GM18951 (cell line): ENCODE measurements at regions not wholly inside any gene's neighbourhood (a gene's known extent, or its start where the extent isn't known, plus 50 kb on each side); places are given as distances from the start of the nearest gene placed in this dataset.

Experiments
- POLR2A ChIP-seq: IDR thresholded peaks from 4 replicates; pipeline ENCODE4 v1.6.1; 2011; ENCODE audit warnings: mild to moderate bottlenecking; ENCODE audit not compliant: insufficient read length, insufficient read depth; ENCODE audit errors: extremely low read depth
- in situ Hi-C: fragments of 300-500 bp; cut with MboI; formaldehyde crosslinking; loops from one replicate; pipeline ENCODE4 v1.12.0; 2022; ENCODE audit warnings: low sequenced_read_pairs, mixed read lengths, inconsistent platforms; ENCODE audit not compliant: unreplicated experiment

- in situ Hi-C loops: loop anchor here (25.0 kb wide), 1 partner anchor 924 kb away; no protein-coding TSS in a partner anchor
- no peak for TF ChIP-seq POLR2A
Observed at GRCh38 chr11:32161293-32161692, 70.4 kb downstream of the RCN1 start.

GRCh38 chr11:32162351-32162750 lies 71.5 kb downstream of the RCN1 start:
- TF ChIP-seq POLR2A: no peak
- in situ Hi-C loops: loop anchor here (25.0 kb wide), 1 partner anchor 925 kb away; no protein-coding TSS in a partner anchor

DNA sequence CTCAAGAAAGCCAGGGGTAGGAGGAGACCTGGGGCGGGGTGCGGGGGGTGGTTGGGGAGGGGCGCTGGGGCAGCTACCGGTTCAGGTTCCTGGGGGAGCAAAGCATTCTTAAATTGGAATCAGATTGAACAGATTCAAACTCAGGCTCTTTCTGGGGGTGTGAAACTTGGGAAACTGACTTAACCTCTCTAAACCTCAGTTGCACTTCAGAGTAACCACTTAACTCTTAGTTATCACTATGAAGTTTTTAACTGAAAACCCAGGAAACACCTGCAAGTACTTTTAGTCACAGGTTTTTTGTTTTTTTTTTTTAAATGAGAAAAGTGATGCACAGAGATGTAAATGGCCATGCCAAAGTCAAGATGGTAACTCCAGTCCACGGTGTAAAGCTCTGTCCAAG lies 72.0 kb downstream of the RCN1 start:
- no peak for TF ChIP-seq POLR2A
- in situ Hi-C loops: loop anchor here (25.0 kb wide), 1 partner anchor 926 kb away; no protein-coding TSS in a partner anchor

DNA sequence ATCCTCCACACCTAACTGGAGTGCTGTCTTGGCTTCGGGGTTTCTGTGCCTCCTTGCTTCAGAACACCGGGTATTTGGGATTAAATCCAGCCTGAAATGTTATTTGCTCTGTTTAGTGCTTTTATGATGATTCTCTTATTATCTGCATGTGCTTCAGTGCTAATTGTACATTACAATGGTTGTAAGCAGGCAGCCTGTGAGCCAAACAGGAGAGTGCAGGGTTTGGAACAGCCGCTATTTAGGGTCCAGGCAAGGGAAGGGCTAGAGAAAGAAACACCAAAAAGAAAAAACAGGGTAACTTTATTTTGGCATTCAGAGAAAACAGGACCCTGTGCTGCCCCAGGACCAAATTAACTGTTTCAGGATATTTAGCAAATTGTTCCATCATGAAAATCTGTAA lies 72.7 kb downstream of the RCN1 start:
- TF ChIP-seq POLR2A: no peak
- in situ Hi-C loops: loop anchor here (25.0 kb wide), 1 partner anchor 926 kb away; no protein-coding TSS in a partner anchor

- in situ Hi-C loops: loop anchor here (5.0 to 25.0 kb wide), 2 partner anchors 108 to 928 kb away; no protein-coding TSS in a partner anchor
- TF ChIP-seq POLR2A: no peak
Observed at GRCh38 chr11:32164836-32165235, 74.0 kb downstream of the RCN1 start.

GRCh38 chr11:32168924-32169323 lies 78.0 kb downstream of the RCN1 start:
- TF ChIP-seq POLR2A: no peak
- in situ Hi-C loops: loop anchor here (5.0 to 25.0 kb wide), 2 partner anchors 112 to 932 kb away; no protein-coding TSS in a partner anchor

- no peak for TF ChIP-seq POLR2A
- in situ Hi-C loops: loop anchor here (25.0 kb wide), 1 partner anchor 934 kb away; no protein-coding TSS in a partner anchor
Observed at GRCh38 chr11:32171445-32171844, 80.6 kb downstream of the RCN1 start.

- in situ Hi-C loops: loop anchor here (25.0 kb wide), 1 partner anchor 935 kb away; no protein-coding TSS in a partner anchor
- TF ChIP-seq POLR2A: no peak
Observed at GRCh38 chr11:32172041-32172847, 81.4 kb downstream of the RCN1 start.

GRCh38 chr11:32172848-32173834 lies 82.3 kb downstream of the RCN1 start:
- TF ChIP-seq POLR2A: no peak
- in situ Hi-C loops: loop anchor here (25.0 kb wide), 1 partner anchor 936 kb away; no protein-coding TSS in a partner anchor

DNA sequence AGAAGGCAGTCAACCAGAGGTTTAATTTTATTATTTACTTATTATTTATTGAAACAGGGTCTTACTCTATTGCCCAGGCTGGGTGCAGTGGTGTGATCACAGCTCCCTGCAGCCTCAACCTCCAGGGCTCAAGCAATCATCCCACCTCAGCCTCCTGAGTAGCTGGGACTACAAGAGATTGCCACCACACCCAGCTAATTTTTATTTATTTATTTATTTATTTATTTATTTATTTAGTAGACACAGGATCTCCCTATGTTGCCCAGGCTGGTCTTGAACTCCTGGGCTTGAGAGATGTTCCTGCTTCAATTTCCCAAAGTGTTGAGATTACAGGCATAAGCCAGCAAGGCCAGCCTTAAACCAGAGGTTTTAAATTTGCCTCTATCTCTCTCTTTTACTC lies 83.1 kb downstream of the RCN1 start:
- no peak for TF ChIP-seq POLR2A
- in situ Hi-C loops: loop anchor here (25.0 kb wide), 1 partner anchor 937 kb away; no protein-coding TSS in a partner anchor

GRCh38 chr11:32176223-32176934 lies 85.5 kb downstream of the RCN1 start:
- in situ Hi-C loops: no loop called here
- TF ChIP-seq POLR2A: no peak

DNA sequence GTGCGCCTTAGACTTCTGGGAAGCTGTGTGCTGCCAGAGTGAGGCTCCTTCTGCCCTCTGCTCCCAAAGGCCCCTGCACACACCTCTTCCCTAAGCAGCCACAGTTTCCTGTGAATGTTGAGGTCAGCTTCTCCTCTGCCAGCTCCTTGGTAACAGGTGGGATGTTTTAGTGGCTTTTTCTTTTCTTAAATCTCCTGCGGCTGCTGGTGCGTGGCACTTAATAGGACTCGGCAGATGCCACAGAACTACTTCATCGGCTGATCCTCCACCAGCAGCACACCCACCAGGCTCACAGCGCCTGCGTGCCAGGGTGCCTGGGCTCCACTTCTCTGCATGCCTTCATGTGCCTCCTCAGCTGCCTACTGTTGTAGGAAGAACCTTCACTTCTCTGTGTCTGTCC lies 87.8 kb downstream of the RCN1 start:
- in situ Hi-C loops: no loop called here
- no peak for TF ChIP-seq POLR2A
